ENCODE measurements at regions not wholly inside any gene's neighbourhood (a gene's known extent, or its start where the extent isn't known, plus 50 kb on each side); places are given as distances from the start of the nearest gene placed in this dataset.

GRCh38 chr3:167892205-167892604 is 156.7 kb downstream of the SERPINI1 start:
- no peak overlapping the region for H3K14ac ChIP-seq (ENCODE audit: low read length in 2 of 2)
- H3K9ac ChIP-seq (ENCODE audit: low read length): no peak overlapping the region
- H3K4me1 ChIP-seq (ENCODE audit: control insufficient read depth, insufficient read depth, low read depth, low read length): no peaks in the 10 kb centered on the region
- no peak overlapping the region for H2BK5ac ChIP-seq (ENCODE audit: low read depth, low read length, poor library complexity, severe bottlenecking)
- no peak overlapping the region for H3K23ac ChIP-seq (ENCODE audit: low read length in 2 of 2)
- no peak overlapping the region for H3K4me3 ChIP-seq (ENCODE audit: insufficient read depth in 1 of 2, low read depth in 1 of 2, low read length in 2 of 2)
- H3K27ac ChIP-seq (ENCODE audit: low read length, poor library complexity, severe bottlenecking): no peak overlapping the region
- H3K4me2 ChIP-seq (ENCODE audit: low read length, poor library complexity, severe bottlenecking): no peak overlapping the region
- no peak overlapping the region for H2BK15ac ChIP-seq (ENCODE audit: low read depth, poor library complexity, severe bottlenecking)
- H2BK12ac ChIP-seq (ENCODE audit: low read length in 2 of 2): no peak overlapping the region
- H4K91ac ChIP-seq (ENCODE audit: low read length): no peak overlapping the region
- no peak overlapping the region for H4K8ac ChIP-seq (ENCODE audit: low read length)
- H3K27me3 ChIP-seq (ENCODE audit: control insufficient read depth in 1 of 2, insufficient read depth in 1 of 2, low read length in 2 of 2): peaks cover 0 to 13% of the 10 kb centered on the region in 2 experiments
- WGBS: 52% methylated on average over 2 of the region's 4 CpGs
- no peaks in the 10 kb centered on the region for H3K9me3 ChIP-seq (ENCODE audit: control insufficient read depth, low read length)
- no peaks in the 10 kb centered on the region for H3K79me1 ChIP-seq (replicated peaks; ENCODE audit: low read length, poor library complexity, severe bottlenecking)
- H2AFZ ChIP-seq (ENCODE audit: low read depth, low read length): no peak overlapping the region
- DNase-seq: no peak
- H2AK5ac ChIP-seq (ENCODE audit: low read length, severe bottlenecking): no peak overlapping the region
- H3K4ac ChIP-seq (ENCODE audit: low read depth in 1 of 2, low read length in 2 of 2): no peak overlapping the region
- H3K36me3 ChIP-seq (ENCODE audit: control insufficient read depth in 1 of 2, insufficient read depth in 2 of 2, low read depth in 1 of 2, low read length in 2 of 2): no peaks in the 10 kb centered on the region
- H2BK120ac ChIP-seq (ENCODE audit: low read depth, low read length): no peak overlapping the region
- H3K18ac ChIP-seq (ENCODE audit: low read depth in 1 of 2, low read length in 2 of 2): no peak overlapping the region

GRCh38 chr3:167887096-167887495 is 151.6 kb downstream of the SERPINI1 start:
- no peaks in the 10 kb centered on the region for H3K36me3 ChIP-seq (ENCODE audit: control insufficient read depth in 1 of 2, insufficient read depth in 2 of 2, low read depth in 1 of 2, low read length in 2 of 2)
- no peaks in the 10 kb centered on the region for H3K9me3 ChIP-seq (ENCODE audit: control insufficient read depth, low read length)
- no peak overlapping the region for H4K8ac ChIP-seq (ENCODE audit: low read length)
- H2AK5ac ChIP-seq (ENCODE audit: low read length, severe bottlenecking): no peak overlapping the region
- no peak overlapping the region for H3K4me3 ChIP-seq (ENCODE audit: insufficient read depth in 1 of 2, low read depth in 1 of 2, low read length in 2 of 2)
- no peak overlapping the region for H2BK120ac ChIP-seq (ENCODE audit: low read depth, low read length)
- no peak overlapping the region for H2BK12ac ChIP-seq (ENCODE audit: low read length in 2 of 2)
- H3K27me3 ChIP-seq (ENCODE audit: control insufficient read depth in 1 of 2, insufficient read depth in 1 of 2, low read length in 2 of 2): peaks cover 7 to 19% of the 10 kb centered on the region in 2 experiments
- no peak overlapping the region for H3K4ac ChIP-seq (ENCODE audit: low read depth in 1 of 2, low read length in 2 of 2)
- H3K4me1 ChIP-seq (ENCODE audit: control insufficient read depth, insufficient read depth, low read depth, low read length): no peaks in the 10 kb centered on the region
- no peak overlapping the region for H3K23ac ChIP-seq (ENCODE audit: low read length in 2 of 2)
- H3K79me1 ChIP-seq (replicated peaks; ENCODE audit: low read length, poor library complexity, severe bottlenecking): no peaks in the 10 kb centered on the region
- no peak overlapping the region for H3K18ac ChIP-seq (ENCODE audit: low read depth in 1 of 2, low read length in 2 of 2)
- H3K27ac ChIP-seq (ENCODE audit: low read length, poor library complexity, severe bottlenecking): no peak overlapping the region
- peak overlapping the region; percentile 25 for H3K9ac ChIP-seq (ENCODE audit: low read length)
- no peak overlapping the region for H4K91ac ChIP-seq (ENCODE audit: low read length)
- H2BK15ac ChIP-seq (ENCODE audit: low read depth, poor library complexity, severe bottlenecking): no peak overlapping the region
- H2BK5ac ChIP-seq (ENCODE audit: low read depth, low read length, poor library complexity, severe bottlenecking): no peak overlapping the region
- H2AFZ ChIP-seq (ENCODE audit: low read depth, low read length): no peak overlapping the region
- DNase-seq: peak; percentile 66
- no peak overlapping the region for H3K14ac ChIP-seq (ENCODE audit: low read length in 2 of 2)
- H3K4me2 ChIP-seq (ENCODE audit: low read length, poor library complexity, severe bottlenecking): no peak overlapping the region
- WGBS: 67% methylated on average over 1 of the region's 1 CpG

DNA sequence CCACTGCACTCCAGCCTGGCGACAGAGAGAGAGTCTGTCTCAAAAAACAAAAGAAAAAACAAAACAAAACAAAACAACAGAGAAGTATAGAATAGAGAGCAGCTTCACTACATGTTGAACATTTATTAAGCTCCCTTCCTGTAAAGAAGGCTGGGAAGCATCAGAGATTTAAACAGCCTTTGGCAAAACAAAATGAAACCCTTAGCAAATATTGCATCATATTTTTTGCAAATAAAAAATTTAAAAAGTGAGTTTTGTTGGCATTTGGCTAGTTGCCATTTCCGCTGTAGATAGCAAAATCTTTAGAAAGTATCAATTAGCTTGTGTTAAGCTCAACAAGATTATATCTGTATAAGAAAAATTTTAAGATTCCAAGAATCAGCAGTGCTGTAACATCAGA is 151.2 kb downstream of the SERPINI1 start:
- H2BK15ac ChIP-seq (ENCODE audit: low read depth, poor library complexity, severe bottlenecking): no peak overlapping the region

DNA sequence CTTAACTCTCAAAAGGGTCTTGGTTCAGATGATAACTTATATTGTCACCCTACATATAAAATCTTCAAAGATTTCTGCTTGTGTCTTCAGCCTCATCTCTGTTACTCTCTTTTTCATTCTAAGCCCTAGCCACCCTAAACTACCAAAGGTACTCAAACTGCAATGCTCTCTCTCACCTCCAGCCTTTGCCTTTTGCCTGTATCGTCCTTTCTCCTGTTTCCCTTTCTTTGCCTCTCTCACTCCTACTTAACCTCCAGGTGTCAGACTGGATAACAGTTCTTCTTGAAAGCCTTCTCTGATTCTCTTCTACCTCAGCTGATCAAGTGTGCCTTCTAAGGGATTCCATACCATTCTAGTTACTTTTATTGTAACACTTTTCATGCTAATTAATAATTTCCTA is 149.8 kb downstream of the SERPINI1 start:
- Histone ChIP-seq H3K27me3 (ENCODE audit: control insufficient read depth in 1 of 2, insufficient read depth in 1 of 2, low read length in 2 of 2) (peaks cover 7 to 9% of the 10 kb centered on the region in 2 experiments), H3K4me3 (ENCODE audit: insufficient read depth in 1 of 2, low read depth in 1 of 2, low read length in 2 of 2) (no peak overlapping the region), H3K18ac (ENCODE audit: low read depth in 1 of 2, low read length in 2 of 2) (no peak overlapping the region), H2BK15ac (ENCODE audit: low read depth, poor library complexity, severe bottlenecking) (no peak overlapping the region), H2BK12ac (ENCODE audit: low read length in 2 of 2) (peak overlapping the region in 1 of 2 experiments; percentile 55), H4K91ac (ENCODE audit: low read length) (no peak overlapping the region), H3K9me3 (ENCODE audit: control insufficient read depth, low read length) (no peaks in the 10 kb centered on the region), H3K14ac (ENCODE audit: low read length in 2 of 2) (no peak overlapping the region), H2AK5ac (ENCODE audit: low read length, severe bottlenecking) (no peak overlapping the region), H3K9ac (ENCODE audit: low read length) (no peak overlapping the region), H3K23ac (ENCODE audit: low read length in 2 of 2) (no peak overlapping the region), H3K4me1 (ENCODE audit: control insufficient read depth, insufficient read depth, low read depth, low read length) (no peaks in the 10 kb centered on the region), H2BK5ac (ENCODE audit: low read depth, low read length, poor library complexity, severe bottlenecking) (no peak overlapping the region), H3K79me1 (replicated peaks; ENCODE audit: low read length, poor library complexity, severe bottlenecking) (no peaks in the 10 kb centered on the region), H2AFZ (ENCODE audit: low read depth, low read length) (no peak overlapping the region), H2BK120ac (ENCODE audit: low read depth, low read length) (no peak overlapping the region), H3K36me3 (ENCODE audit: control insufficient read depth in 1 of 2, insufficient read depth in 2 of 2, low read depth in 1 of 2, low read length in 2 of 2) (no peaks in the 10 kb centered on the region), H3K4ac (ENCODE audit: low read depth in 1 of 2, low read length in 2 of 2) (no peak overlapping the region), H3K27ac (ENCODE audit: low read length, poor library complexity, severe bottlenecking) (no peak overlapping the region), H4K8ac (ENCODE audit: low read length) (no peak overlapping the region), H3K4me2 (ENCODE audit: low read length, poor library complexity, severe bottlenecking) (no peak overlapping the region)
- WGBS: 89% methylated on average over 1 of the region's 1 CpG
- no peak for DNase-seq

More for the DNA sequence above, 151.2 kb downstream of the SERPINI1 start:
- Histone ChIP-seq H3K79me1 (replicated peaks; ENCODE audit: low read length, poor library complexity, severe bottlenecking) (no peaks in the 10 kb centered on the region), H3K18ac (ENCODE audit: low read depth in 1 of 2, low read length in 2 of 2) (no peak overlapping the region), H2AFZ (ENCODE audit: low read depth, low read length) (no peak overlapping the region), H3K9ac (ENCODE audit: low read length) (peak overlapping the region; percentile 25), H3K9me3 (ENCODE audit: control insufficient read depth, low read length) (no peaks in the 10 kb centered on the region), H2BK12ac (ENCODE audit: low read length in 2 of 2) (no peak overlapping the region), H3K36me3 (ENCODE audit: control insufficient read depth in 1 of 2, insufficient read depth in 2 of 2, low read depth in 1 of 2, low read length in 2 of 2) (no peaks in the 10 kb centered on the region), H3K4me3 (ENCODE audit: insufficient read depth in 1 of 2, low read depth in 1 of 2, low read length in 2 of 2) (no peak overlapping the region), H2BK120ac (ENCODE audit: low read depth, low read length) (no peak overlapping the region), H4K91ac (ENCODE audit: low read length) (no peak overlapping the region), H3K27ac (ENCODE audit: low read length, poor library complexity, severe bottlenecking) (no peak overlapping the region), H3K23ac (ENCODE audit: low read length in 2 of 2) (no peak overlapping the region), H3K4me2 (ENCODE audit: low read length, poor library complexity, severe bottlenecking) (no peak overlapping the region), H4K8ac (ENCODE audit: low read length) (no peak overlapping the region), H2AK5ac (ENCODE audit: low read length, severe bottlenecking) (no peak overlapping the region), H3K4me1 (ENCODE audit: control insufficient read depth, insufficient read depth, low read depth, low read length) (no peaks in the 10 kb centered on the region), H3K27me3 (ENCODE audit: control insufficient read depth in 1 of 2, insufficient read depth in 1 of 2, low read length in 2 of 2) (peaks cover 7 to 19% of the 10 kb centered on the region in 2 experiments), H3K14ac (ENCODE audit: low read length in 2 of 2) (no peak overlapping the region), H2BK5ac (ENCODE audit: low read depth, low read length, poor library complexity, severe bottlenecking) (no peak overlapping the region), H3K4ac (ENCODE audit: low read depth in 1 of 2, low read length in 2 of 2) (no peak overlapping the region)
- WGBS: no CpG with 5 or more reads among the region's 2 CpGs
- DNase-seq: peak; percentile 26
